ENCODE measurements at regions not wholly inside any gene's neighbourhood (a gene's known extent, or its start where the extent isn't known, plus 50 kb on each side); places are given as distances from the start of the nearest gene placed in this dataset.
A peak's percentile ranks its signal among the peaks of the same experiment; 100 is the strongest.

DNA sequence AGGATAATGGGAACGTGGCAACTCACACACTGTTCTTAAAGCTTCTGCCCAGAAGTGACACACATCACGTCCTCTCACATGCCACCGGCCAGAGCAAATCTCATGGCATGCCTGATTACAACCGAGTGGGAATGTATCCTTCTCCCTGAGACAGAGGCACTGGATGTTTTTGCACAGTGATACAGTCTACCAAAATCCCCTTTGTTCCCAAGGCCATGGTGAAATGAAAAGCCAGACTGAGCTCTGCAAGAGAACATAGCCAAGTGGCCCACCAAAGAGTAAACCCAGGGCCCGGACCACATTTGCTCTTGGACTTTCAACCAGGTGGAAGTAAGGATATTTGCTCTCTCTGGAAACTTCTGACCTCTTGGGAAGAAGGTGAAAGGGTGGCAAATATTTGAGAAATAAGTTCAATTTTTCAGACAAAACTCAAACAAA is 186.2 kb upstream of the STT3B start (continued):
- TF ChIP-seq, protein P1, sequence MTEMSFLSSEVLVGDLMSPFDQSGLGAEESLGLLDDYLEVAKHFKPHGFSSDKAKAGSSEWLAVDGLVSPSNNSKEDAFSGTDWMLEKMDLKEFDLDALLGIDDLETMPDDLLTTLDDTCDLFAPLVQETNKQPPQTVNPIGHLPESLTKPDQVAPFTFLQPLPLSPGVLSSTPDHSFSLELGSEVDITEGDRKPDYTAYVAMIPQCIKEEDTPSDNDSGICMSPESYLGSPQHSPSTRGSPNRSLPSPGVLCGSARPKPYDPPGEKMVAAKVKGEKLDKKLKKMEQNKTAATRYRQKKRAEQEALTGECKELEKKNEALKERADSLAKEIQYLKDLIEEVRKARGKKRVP (CRISPR knock-in tag; IDR thresholded peaks at IDR 0.05), result peak in 1 of 2 experiments; percentile 20; a peak in 1 of 4 replicates
- TF ChIP-seq ZNF605 (CRISPR knock-in tag; IDR thresholded peaks at IDR 0.05) (peak; percentile 69), NR2F2 (IDR thresholded peaks at IDR 0.05; ENCODE audit: borderline replicate concordance, low read depth) (peak; percentile 97), ZNF431 (CRISPR knock-in tag; IDR thresholded peaks at IDR 0.05; ENCODE audit: borderline replicate concordance, low read depth) (no peak; the same call in 1 of the 2 replicates), POGZ (CRISPR knock-in tag; IDR thresholded peaks at IDR 0.05) (peak; percentile 94)
- TF ChIP-seq, protein P2, sequence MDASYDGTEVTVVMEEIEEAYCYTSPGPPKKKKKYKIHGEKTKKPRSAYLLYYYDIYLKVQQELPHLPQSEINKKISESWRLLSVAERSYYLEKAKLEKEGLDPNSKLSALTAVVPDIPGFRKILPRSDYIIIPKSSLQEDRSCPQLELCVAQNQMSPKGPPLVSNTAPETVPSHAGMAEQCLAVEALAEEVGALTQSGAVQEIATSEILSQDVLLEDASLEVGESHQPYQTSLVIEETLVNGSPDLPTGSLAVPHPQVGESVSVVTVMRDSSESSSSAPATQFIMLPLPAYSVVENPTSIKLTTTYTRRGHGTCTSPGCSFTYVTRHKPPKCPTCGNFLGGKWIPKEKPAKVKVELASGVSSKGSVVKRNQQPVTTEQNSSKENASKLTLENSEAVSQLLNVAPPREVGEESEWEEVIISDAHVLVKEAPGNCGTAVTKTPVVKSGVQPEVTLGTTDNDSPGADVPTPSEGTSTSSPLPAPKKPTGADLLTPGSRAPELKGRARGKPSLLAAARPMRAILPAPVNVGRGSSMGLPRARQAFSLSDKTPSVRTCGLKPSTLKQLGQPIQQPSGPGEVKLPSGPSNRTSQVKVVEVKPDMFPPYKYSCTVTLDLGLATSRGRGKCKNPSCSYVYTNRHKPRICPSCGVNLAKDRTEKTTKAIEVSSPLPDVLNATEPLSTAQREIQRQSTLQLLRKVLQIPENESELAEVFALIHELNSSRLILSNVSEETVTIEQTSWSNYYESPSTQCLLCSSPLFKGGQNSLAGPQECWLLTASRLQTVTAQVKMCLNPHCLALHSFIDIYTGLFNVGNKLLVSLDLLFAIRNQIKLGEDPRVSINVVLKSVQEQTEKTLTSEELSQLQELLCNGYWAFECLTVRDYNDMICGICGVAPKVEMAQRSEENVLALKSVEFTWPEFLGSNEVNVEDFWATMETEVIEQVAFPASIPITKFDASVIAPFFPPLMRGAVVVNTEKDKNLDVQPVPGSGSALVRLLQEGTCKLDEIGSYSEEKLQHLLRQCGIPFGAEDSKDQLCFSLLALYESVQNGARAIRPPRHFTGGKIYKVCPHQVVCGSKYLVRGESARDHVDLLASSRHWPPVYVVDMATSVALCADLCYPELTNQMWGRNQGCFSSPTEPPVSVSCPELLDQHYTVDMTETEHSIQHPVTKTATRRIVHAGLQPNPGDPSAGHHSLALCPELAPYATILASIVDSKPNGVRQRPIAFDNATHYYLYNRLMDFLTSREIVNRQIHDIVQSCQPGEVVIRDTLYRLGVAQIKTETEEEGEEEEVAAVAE (CRISPR knock-in tag; IDR thresholded peaks at IDR 0.05; ENCODE audit: borderline replicate concordance), result no peak
- TF ChIP-seq, protein P3, sequence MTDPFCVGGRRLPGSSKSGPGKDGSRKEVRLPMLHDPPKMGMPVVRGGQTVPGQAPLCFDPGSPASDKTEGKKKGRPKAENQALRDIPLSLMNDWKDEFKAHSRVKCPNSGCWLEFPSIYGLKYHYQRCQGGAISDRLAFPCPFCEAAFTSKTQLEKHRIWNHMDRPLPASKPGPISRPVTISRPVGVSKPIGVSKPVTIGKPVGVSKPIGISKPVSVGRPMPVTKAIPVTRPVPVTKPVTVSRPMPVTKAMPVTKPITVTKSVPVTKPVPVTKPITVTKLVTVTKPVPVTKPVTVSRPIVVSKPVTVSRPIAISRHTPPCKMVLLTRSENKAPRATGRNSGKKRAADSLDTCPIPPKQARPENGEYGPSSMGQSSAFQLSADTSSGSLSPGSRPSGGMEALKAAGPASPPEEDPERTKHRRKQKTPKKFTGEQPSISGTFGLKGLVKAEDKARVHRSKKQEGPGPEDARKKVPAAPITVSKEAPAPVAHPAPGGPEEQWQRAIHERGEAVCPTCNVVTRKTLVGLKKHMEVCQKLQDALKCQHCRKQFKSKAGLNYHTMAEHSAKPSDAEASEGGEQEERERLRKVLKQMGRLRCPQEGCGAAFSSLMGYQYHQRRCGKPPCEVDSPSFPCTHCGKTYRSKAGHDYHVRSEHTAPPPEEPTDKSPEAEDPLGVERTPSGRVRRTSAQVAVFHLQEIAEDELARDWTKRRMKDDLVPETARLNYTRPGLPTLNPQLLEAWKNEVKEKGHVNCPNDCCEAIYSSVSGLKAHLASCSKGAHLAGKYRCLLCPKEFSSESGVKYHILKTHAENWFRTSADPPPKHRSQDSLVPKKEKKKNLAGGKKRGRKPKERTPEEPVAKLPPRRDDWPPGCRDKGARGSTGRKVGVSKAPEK (CRISPR knock-in tag; IDR thresholded peaks at IDR 0.05; ENCODE audit: borderline replicate concordance), result no peak
- TF ChIP-seq, protein P4, sequence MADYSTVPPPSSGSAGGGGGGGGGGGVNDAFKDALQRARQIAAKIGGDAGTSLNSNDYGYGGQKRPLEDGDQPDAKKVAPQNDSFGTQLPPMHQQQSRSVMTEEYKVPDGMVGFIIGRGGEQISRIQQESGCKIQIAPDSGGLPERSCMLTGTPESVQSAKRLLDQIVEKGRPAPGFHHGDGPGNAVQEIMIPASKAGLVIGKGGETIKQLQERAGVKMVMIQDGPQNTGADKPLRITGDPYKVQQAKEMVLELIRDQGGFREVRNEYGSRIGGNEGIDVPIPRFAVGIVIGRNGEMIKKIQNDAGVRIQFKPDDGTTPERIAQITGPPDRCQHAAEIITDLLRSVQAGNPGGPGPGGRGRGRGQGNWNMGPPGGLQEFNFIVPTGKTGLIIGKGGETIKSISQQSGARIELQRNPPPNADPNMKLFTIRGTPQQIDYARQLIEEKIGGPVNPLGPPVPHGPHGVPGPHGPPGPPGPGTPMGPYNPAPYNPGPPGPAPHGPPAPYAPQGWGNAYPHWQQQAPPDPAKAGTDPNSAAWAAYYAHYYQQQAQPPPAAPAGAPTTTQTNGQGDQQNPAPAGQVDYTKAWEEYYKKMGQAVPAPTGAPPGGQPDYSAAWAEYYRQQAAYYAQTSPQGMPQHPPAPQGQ (CRISPR knock-in tag; IDR thresholded peaks at IDR 0.05; ENCODE audit: borderline replicate concordance), result no peak
- TF ChIP-seq, protein P5, sequence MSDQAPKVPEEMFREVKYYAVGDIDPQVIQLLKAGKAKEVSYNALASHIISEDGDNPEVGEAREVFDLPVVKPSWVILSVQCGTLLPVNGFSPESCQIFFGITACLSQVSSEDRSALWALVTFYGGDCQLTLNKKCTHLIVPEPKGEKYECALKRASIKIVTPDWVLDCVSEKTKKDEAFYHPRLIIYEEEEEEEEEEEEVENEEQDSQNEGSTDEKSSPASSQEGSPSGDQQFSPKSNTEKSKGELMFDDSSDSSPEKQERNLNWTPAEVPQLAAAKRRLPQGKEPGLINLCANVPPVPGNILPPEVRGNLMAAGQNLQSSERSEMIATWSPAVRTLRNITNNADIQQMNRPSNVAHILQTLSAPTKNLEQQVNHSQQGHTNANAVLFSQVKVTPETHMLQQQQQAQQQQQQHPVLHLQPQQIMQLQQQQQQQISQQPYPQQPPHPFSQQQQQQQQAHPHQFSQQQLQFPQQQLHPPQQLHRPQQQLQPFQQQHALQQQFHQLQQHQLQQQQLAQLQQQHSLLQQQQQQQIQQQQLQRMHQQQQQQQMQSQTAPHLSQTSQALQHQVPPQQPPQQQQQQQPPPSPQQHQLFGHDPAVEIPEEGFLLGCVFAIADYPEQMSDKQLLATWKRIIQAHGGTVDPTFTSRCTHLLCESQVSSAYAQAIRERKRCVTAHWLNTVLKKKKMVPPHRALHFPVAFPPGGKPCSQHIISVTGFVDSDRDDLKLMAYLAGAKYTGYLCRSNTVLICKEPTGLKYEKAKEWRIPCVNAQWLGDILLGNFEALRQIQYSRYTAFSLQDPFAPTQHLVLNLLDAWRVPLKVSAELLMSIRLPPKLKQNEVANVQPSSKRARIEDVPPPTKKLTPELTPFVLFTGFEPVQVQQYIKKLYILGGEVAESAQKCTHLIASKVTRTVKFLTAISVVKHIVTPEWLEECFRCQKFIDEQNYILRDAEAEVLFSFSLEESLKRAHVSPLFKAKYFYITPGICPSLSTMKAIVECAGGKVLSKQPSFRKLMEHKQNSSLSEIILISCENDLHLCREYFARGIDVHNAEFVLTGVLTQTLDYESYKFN (CRISPR knock-in tag; conservative IDR thresholded peaks at IDR 0.05), result peak; percentile 96
- TF ChIP-seq, protein P6, sequence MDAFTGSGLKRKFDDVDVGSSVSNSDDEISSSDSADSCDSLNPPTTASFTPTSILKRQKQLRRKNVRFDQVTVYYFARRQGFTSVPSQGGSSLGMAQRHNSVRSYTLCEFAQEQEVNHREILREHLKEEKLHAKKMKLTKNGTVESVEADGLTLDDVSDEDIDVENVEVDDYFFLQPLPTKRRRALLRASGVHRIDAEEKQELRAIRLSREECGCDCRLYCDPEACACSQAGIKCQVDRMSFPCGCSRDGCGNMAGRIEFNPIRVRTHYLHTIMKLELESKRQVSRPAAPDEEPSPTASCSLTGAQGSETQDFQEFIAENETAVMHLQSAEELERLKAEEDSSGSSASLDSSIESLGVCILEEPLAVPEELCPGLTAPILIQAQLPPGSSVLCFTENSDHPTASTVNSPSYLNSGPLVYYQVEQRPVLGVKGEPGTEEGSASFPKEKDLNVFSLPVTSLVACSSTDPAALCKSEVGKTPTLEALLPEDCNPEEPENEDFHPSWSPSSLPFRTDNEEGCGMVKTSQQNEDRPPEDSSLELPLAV (CRISPR knock-in tag; conservative IDR thresholded peaks at IDR 0.05; ENCODE audit: low read depth), result no peak
- TF ChIP-seq, protein P7, sequence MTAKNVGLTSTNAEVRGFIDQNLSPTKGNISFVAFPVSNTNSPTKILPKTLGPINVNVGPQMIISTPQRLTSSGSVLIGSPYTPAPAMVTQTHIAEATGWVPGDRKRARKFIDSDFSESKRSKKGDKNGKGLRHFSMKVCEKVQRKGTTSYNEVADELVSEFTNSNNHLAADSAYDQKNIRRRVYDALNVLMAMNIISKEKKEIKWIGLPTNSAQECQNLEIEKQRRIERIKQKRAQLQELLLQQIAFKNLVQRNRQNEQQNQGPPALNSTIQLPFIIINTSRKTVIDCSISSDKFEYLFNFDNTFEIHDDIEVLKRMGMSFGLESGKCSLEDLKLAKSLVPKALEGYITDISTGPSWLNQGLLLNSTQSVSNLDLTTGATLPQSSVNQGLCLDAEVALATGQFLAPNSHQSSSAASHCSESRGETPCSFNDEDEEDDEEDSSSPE (CRISPR knock-in tag; IDR thresholded peaks at IDR 0.05), result 0 out of 2 replicates have a peak, but pooled peaks have one; percentile 47

All from HepG2 (cell line).